AG04450 (cell line): ENCODE measurements at regions not wholly inside any gene's neighbourhood (a gene's known extent, or its start where the extent isn't known, plus 50 kb on each side); places are given as distances from the start of the nearest gene placed in this dataset.

Experiments used
- CTCF ChIA-PET: fragments of 300-600, 350-600 bp; formaldehyde crosslinking; extraction: SDS; loops from one replicate; lab custom pipeline; 2022; ENCODE audit warnings: antibody characterized with exemption, inconsistent platforms; lab: Charles Lee
- POLR2A ChIA-PET: fragments of 350-600 bp; formaldehyde crosslinking; extraction: SDS; loops from one replicate; lab custom pipeline; 2021; ENCODE audit warnings: antibody characterized with exemption, inconsistent platforms; lab: Yijun Ruan, JAX
- DNase-seq: peaks from one replicate; pipeline ENCODE4 v3.0.0-alpha.2; 2011; ENCODE audit warnings: low read depth, low spot score
- H3K27ac ChIP-seq: one replicate; pipeline ENCODE4 v1.5.1; 2012; ENCODE audit warnings: low read depth, low read length, control low read depth
- H3K27me3 ChIP-seq: one replicate; pipeline ENCODE4 v1.6.0; 2012; ENCODE audit warnings: low read length; ENCODE audit not compliant: control insufficient read depth, insufficient read depth
- H3K4me3 ChIP-seq: 2 replicates; pipeline ENCODE4 v1.5.1; 2011; ENCODE audit warnings: mild to moderate bottlenecking, low read depth, low read length, control low read depth
- H3K9me3 ChIP-seq: 2 replicates; pipeline ENCODE4 v1.5.1; 2012; ENCODE audit warnings: low read length; ENCODE audit not compliant: control insufficient read depth, insufficient read depth
- CTCF ChIP-seq: IDR thresholded peaks from 2 replicates; pipeline ENCODE4 v1.5.1; 2011; ENCODE audit warnings: low read depth, low read length, control low read depth, inconsistent platforms

GRCh38 chr11:101277036-101277435 lies 147.4 kb upstream of the PGR start:
- Histone ChIP-seq H3K27me3 (no peaks in the 10 kb centered on the region), H3K4me3 (no peak overlapping the region), H3K27ac (no peak overlapping the region), H3K9me3 (no peaks in the 10 kb centered on the region; the same call in 1 of the 2 replicates)
- ChIA-PET POLR2A (no interaction called here), CTCF (no interaction called here)
- no peak for TF ChIP-seq CTCF
- no peak for DNase-seq

GRCh38 chr11:101269990-101270660 lies 140.5 kb upstream of the PGR start:
- DNase-seq = no peak
- no peak overlapping the region for H3K4me3 ChIP-seq
- CTCF ChIA-PET = no interaction called here
- H3K27ac ChIP-seq = no peak overlapping the region
- no peaks in the 10 kb centered on the region for H3K9me3 ChIP-seq
- TF ChIP-seq CTCF = no peak
- POLR2A ChIA-PET = no interaction called here
- H3K27me3 ChIP-seq = no peaks in the 10 kb centered on the region

GRCh38 chr11:101269390-101269789 lies 139.8 kb upstream of the PGR start:
- Histone ChIP-seq H3K27me3 (no peaks in the 10 kb centered on the region), H3K9me3 (no peaks in the 10 kb centered on the region), H3K27ac (no peak overlapping the region), H3K4me3 (no peak overlapping the region)
- CTCF ChIA-PET = no interaction called here
- POLR2A ChIA-PET = no interaction called here
- no peak for TF ChIP-seq CTCF
- DNase-seq = no peak

- no peak overlapping the region for H3K4me3 ChIP-seq
- POLR2A ChIA-PET = no interaction called here
- no peak for TF ChIP-seq CTCF
- no peaks in the 10 kb centered on the region for H3K9me3 ChIP-seq
- no peaks in the 10 kb centered on the region for H3K27me3 ChIP-seq
- CTCF ChIA-PET = no interaction called here
- no peak for DNase-seq
- no peak overlapping the region for H3K27ac ChIP-seq
Measured at GRCh38 chr11:101267654-101268053, 138.0 kb upstream of the PGR start.

GRCh38 chr11:101264306-101264705 lies 134.7 kb upstream of the PGR start:
- no peak overlapping the region for H3K4me3 ChIP-seq
- H3K27ac ChIP-seq = no peak overlapping the region
- no peaks in the 10 kb centered on the region for H3K27me3 ChIP-seq
- ChIA-PET CTCF (no interaction called here), POLR2A (no interaction called here)
- no peak for TF ChIP-seq CTCF
- no peak for DNase-seq
- H3K9me3 ChIP-seq = no peaks in the 10 kb centered on the region
